GM23338 (cell line): ENCODE measurements at regions not wholly inside any gene's neighbourhood (a gene's known extent, or its start where the extent isn't known, plus 50 kb on each side); places are given as distances from the start of the nearest gene placed in this dataset.

Experiments used
- ATAC-seq: fragments of 200-7000 bp; cut with Tn5 transposase; 3 replicates; pipeline ENCODE4 v1.9.1; 2020
- DNase-seq: peaks from one replicate; pipeline ENCODE4 v3.0.0-alpha.2; 2015; ENCODE audit warnings: low spot score
- H2AFZ ChIP-seq: fragments of 200-600 bp; sonication (generic); 2 replicates; pipeline ENCODE4 v1.8.0; 2016; ENCODE audit warnings: antibody characterized with exemption, mild to moderate bottlenecking, moderate library complexity
- H3F3A ChIP-seq: fragments of 200-600 bp; sonication (generic); replicated peaks from 2 replicates; pipeline ENCODE4 v1.8.0; 2017; ENCODE audit warnings: antibody characterized with exemption, mixed run types, low read depth
- H3K27ac ChIP-seq: fragments of 200-600 bp; sonication (generic); 2 replicates; pipeline ENCODE4 v1.6.1; 2016; ENCODE audit warnings: low read depth
- H3K27me3 ChIP-seq: fragments of 200-600 bp; sonication (generic); 2 replicates; pipeline ENCODE4 v1.8.0; 2016; ENCODE audit warnings: mild to moderate bottlenecking, mixed run types, moderate library complexity; ENCODE audit not compliant: insufficient read depth
- H3K36me3 ChIP-seq: fragments of 200-600 bp; sonication (generic); 2 replicates; pipeline ENCODE4 v1.8.0; 2016; ENCODE audit warnings: mild to moderate bottlenecking; ENCODE audit not compliant: insufficient read depth
- H3K4me1 ChIP-seq: fragments of 200-600 bp; sonication (generic); 2 replicates; pipeline ENCODE4 v1.8.0; 2016; ENCODE audit warnings: mild to moderate bottlenecking, moderate library complexity; ENCODE audit not compliant: insufficient read depth
- H3K4me2 ChIP-seq: fragments of 200-600 bp; sonication (generic); 2 replicates; pipeline ENCODE4 v1.7.1; 2017; ENCODE audit warnings: mixed run types
- H3K4me3 ChIP-seq: fragments of 200-600 bp; sonication (generic); 2 replicates; pipeline ENCODE4 v1.6.1; 2016; ENCODE audit warnings: mixed run types
- H3K79me2 ChIP-seq: fragments of 200-600 bp; sonication (generic); replicated peaks from 2 replicates; pipeline ENCODE4 v1.8.0; 2017; ENCODE audit warnings: mild to moderate bottlenecking; ENCODE audit not compliant: insufficient read depth
- H3K9me2 ChIP-seq: fragments of 200-600 bp; sonication (generic); 2 replicates; pipeline ENCODE4 v1.8.0; 2017; ENCODE audit not compliant: insufficient read depth
- H4K20me1 ChIP-seq: fragments of 200-600 bp; sonication (generic); replicated peaks from 2 replicates; pipeline ENCODE4 v1.8.0; 2017; ENCODE audit warnings: mild to moderate bottlenecking; ENCODE audit not compliant: insufficient read depth
- H3K27ac Mint-ChIP-seq: 2 replicates; pipeline ENCODE4 v1.8.0; 2020; ENCODE audit warnings: inconsistent platforms, mild to moderate bottlenecking, moderate library complexity, mixed read lengths
- H3K27me3 Mint-ChIP-seq: 3 replicates; pipeline ENCODE4 v1.8.0; 2022; ENCODE audit warnings: low read depth, mild to moderate bottlenecking, moderate library complexity, mixed read lengths, inconsistent platforms; ENCODE audit not compliant: insufficient read depth, poor library complexity
- H3K36me3 Mint-ChIP-seq: 3 replicates; pipeline ENCODE4 v1.8.0; 2021; ENCODE audit warnings: low read depth, mild to moderate bottlenecking, inconsistent platforms, moderate library complexity, mixed read lengths
- H3K4me1 Mint-ChIP-seq: 3 replicates; pipeline ENCODE4 v1.8.0; 2020; ENCODE audit warnings: mild to moderate bottlenecking, inconsistent platforms, mixed read lengths
- H3K4me3 Mint-ChIP-seq: 3 replicates; pipeline ENCODE4 v1.8.0; 2021; ENCODE audit warnings: moderate library complexity, mild to moderate bottlenecking, inconsistent platforms, mixed read lengths
- H3K9me3 Mint-ChIP-seq: 3 replicates; pipeline ENCODE4 v1.8.0; 2020; ENCODE audit warnings: moderate library complexity, mild to moderate bottlenecking, inconsistent platforms, mixed read lengths
- CREB1 ChIP-seq: fragments of 250-450 bp; sonication (Bioruptor Pico); IDR thresholded peaks from 2 replicates; pipeline ENCODE4 v1.5.0; 2020; ENCODE audit warnings: low read depth, mild to moderate bottlenecking, moderate library complexity
- CTCF ChIP-seq, 2 experiments: fragments of 200-600 bp in 1 of 2; sonication (generic) in 1 of 2; conservative IDR thresholded peaks; 2 replicates each; pipeline versions ENCODE4 v1.5.1 to v1.6.1; 2016 to 2017; ENCODE audit warnings: antibody characterized with exemption in 2 of 2, low read depth in 2 of 2, mild to moderate bottlenecking in 2 of 2, moderate library complexity in 1 of 2
- ETS1 ChIP-seq: IDR thresholded peaks from 2 replicates; pipeline ENCODE4 v1.6.1; 2016; ENCODE audit warnings: antibody characterized with exemption
- EZH2 ChIP-seq: fragments of 200-600 bp; sonication (generic); IDR thresholded peaks from one replicate; pipeline ENCODE4 v1.8.0; 2017; ENCODE audit warnings: antibody characterized with exemption, mild to moderate bottlenecking, low read depth; ENCODE audit not compliant: unreplicated experiment
- EZH2phosphoT487 ChIP-seq: fragments of 200-600 bp; sonication (generic); IDR thresholded peaks from one replicate; pipeline ENCODE4 v1.8.1; 2018; ENCODE audit warnings: antibody characterized with exemption; ENCODE audit not compliant: unreplicated experiment
- JUNB ChIP-seq: IDR thresholded peaks from one replicate; pipeline ENCODE4 v1.6.1; 2016; ENCODE audit warnings: antibody characterized with exemption; ENCODE audit not compliant: unreplicated experiment
- NANOG ChIP-seq: IDR thresholded peaks from 2 replicates; pipeline ENCODE4 v1.6.1; 2016; ENCODE audit warnings: antibody characterized with exemption, borderline replicate concordance
- POLR2AphosphoS5 ChIP-seq: IDR thresholded peaks from 2 replicates; pipeline ENCODE4 v1.6.1; 2016; ENCODE audit warnings: antibody characterized with exemption, low read depth
- STAT1 ChIP-seq: IDR thresholded peaks from one replicate; pipeline ENCODE4 v1.6.1; 2016; ENCODE audit warnings: antibody characterized with exemption; ENCODE audit not compliant: unreplicated experiment
- ZNF114 ChIP-seq: fragments of 250-450 bp; sonication (Bioruptor Pico); IDR thresholded peaks from 2 replicates; pipeline ENCODE4 v1.5.0; 2020; ENCODE audit warnings: mild to moderate bottlenecking, moderate library complexity
- ZNF331 ChIP-seq: fragments of 250-450 bp; sonication (Bioruptor Pico); IDR thresholded peaks from 2 replicates; pipeline ENCODE4 v1.5.0; 2020; ENCODE audit warnings: low read depth, mild to moderate bottlenecking, moderate library complexity
- ZNF462 ChIP-seq: fragments of 250-450 bp; sonication (Bioruptor Pico); IDR thresholded peaks from 2 replicates; pipeline ENCODE4 v1.5.0; 2020; ENCODE audit warnings: mild to moderate bottlenecking, moderate library complexity

GRCh38 chr11:45028911-45029682, 78.4 kb upstream of the TP53I11 start:
- H3K4me3 ChIP-seq: no peak overlapping the region
- H3K4me1 ChIP-seq: no peaks in the 10 kb centered on the region
- no peak overlapping the region for H2AFZ ChIP-seq
- H3F3A ChIP-seq: no peaks in the 10 kb centered on the region
- ATAC-seq (no peak), DNase-seq (no peak)
- no peaks in the 10 kb centered on the region; the same call in 1 of the 2 replicates for H4K20me1 ChIP-seq
- no peaks in the 10 kb centered on the region for H3K36me3 ChIP-seq
- Mint-ChIP-seq H3K36me3 (no peaks in the 10 kb centered on the region; the same call in 2 of the 3 replicates), H3K9me3 (no peaks in the 10 kb centered on the region), H3K27me3 (peaks cover 6% of the 10 kb centered on the region), H3K4me1 (no peaks in the 10 kb centered on the region; the same call in 2 of the 3 replicates), H3K4me3 (no peak overlapping the region), H3K27ac (no peak overlapping the region)
- no peaks in the 10 kb centered on the region for H3K9me2 ChIP-seq
- TF ChIP-seq EZH2 (no peak), CTCF (conservative IDR thresholded peaks at IDR 0.05; ENCODE audit: low read depth in 2 of 2) (no peak), ZNF462 (CRISPR knock-in tag) (no peak), JUNB (no peak), NANOG (no peak), ZNF331 (CRISPR knock-in tag) (no peak), EZH2phosphoT487 (no peak), ETS1 (no peak), ZNF114 (CRISPR knock-in tag) (no peak), CREB1 (CRISPR knock-in tag) (no peak), POLR2AphosphoS5 (no peak), STAT1 (no peak)
- H3K4me2 ChIP-seq: no peak overlapping the region
- H3K27me3 ChIP-seq: no peaks in the 10 kb centered on the region
- H3K27ac ChIP-seq: no peak overlapping the region
- H3K79me2 ChIP-seq: no peaks in the 10 kb centered on the region
